GM12873 (cell line): ENCODE measurements at regions not wholly inside any gene's neighbourhood (a gene's known extent, or its start where the extent isn't known, plus 50 kb on each side); places are given as distances from the start of the nearest gene placed in this dataset.

ENCODE experiments used
- CTCF ChIP-seq: IDR thresholded peaks from 2 replicates; pipeline ENCODE4 v1.5.1; 2012; ENCODE audit warnings: low read depth, mild to moderate bottlenecking, moderate library complexity, low read length, control low read depth; ENCODE audit not compliant: insufficient read depth; ENCODE audit errors: missing control alignments

- no peak for TF ChIP-seq CTCF
Observed at GRCh38 chr2:239594772-239595608, 194.2 kb upstream of the HDAC4 start.

GRCh38 chr2:239594019-239594771 is 193.4 kb upstream of the HDAC4 start:
- no peak for TF ChIP-seq CTCF

GRCh38 chr2:239593455-239593854 is 192.6 kb upstream of the HDAC4 start:
- no peak for TF ChIP-seq CTCF

- TF ChIP-seq CTCF, result no peak
Observed at GRCh38 chr2:239590995-239591915, 190.4 kb upstream of the HDAC4 start.

GRCh38 chr2:239590276-239590675 is 189.5 kb upstream of the HDAC4 start:
- TF ChIP-seq CTCF, result no peak

GRCh38 chr2:239589833-239590232 is 189.0 kb upstream of the HDAC4 start:
- TF ChIP-seq CTCF, result no peak
